DOHH2 (cell line): ENCODE measurements at regions not wholly inside any gene's neighbourhood (a gene's known extent, or its start where the extent isn't known, plus 50 kb on each side); places are given as distances from the start of the nearest gene placed in this dataset.

Experiments
- H3F3A ChIP-seq: fragments of 200-600 bp; sonication (generic), shearing (Covaris generic); 2 replicates; pipeline ENCODE4 v1.6.0; 2016; ENCODE audit warnings: antibody characterized with exemption, mild to moderate bottlenecking; ENCODE audit not compliant: control insufficient read depth, insufficient read depth
- H3K27ac ChIP-seq: fragments of 200-600 bp; sonication (generic); 2 replicates; pipeline ENCODE4 v1.5.1; 2014; ENCODE audit warnings: low read depth, mild to moderate bottlenecking, low read length, moderate library complexity
- H3K27me3 ChIP-seq: fragments of 200-600 bp; sonication (generic); 2 replicates; pipeline ENCODE4 v1.6.1; 2014; ENCODE audit warnings: mild to moderate bottlenecking, low read length, mixed read lengths; ENCODE audit not compliant: control insufficient read depth
- H3K36me3 ChIP-seq: fragments of 200-600 bp; sonication (generic); 2 replicates; pipeline ENCODE4 v1.6.1; 2014; ENCODE audit warnings: mild to moderate bottlenecking, low read length, moderate library complexity, mixed read lengths; ENCODE audit not compliant: control insufficient read depth
- H3K4me1 ChIP-seq: fragments of 200-600 bp; sonication (generic); 2 replicates; pipeline ENCODE4 v1.6.1; 2014; ENCODE audit warnings: mild to moderate bottlenecking, low read length, mixed read lengths; ENCODE audit not compliant: control insufficient read depth
- H3K4me2 ChIP-seq: fragments of 200-600 bp; sonication (generic); 2 replicates; pipeline ENCODE4 v1.6.0; 2014; ENCODE audit warnings: mild to moderate bottlenecking, low read length, moderate library complexity
- H3K4me3 ChIP-seq: fragments of 200-600 bp; sonication (generic); 2 replicates; pipeline ENCODE4 v1.5.1; 2014; ENCODE audit warnings: mild to moderate bottlenecking, low read length, mixed read lengths
- H3K79me2 ChIP-seq: fragments of 200-600 bp; sonication (generic); 2 replicates; pipeline ENCODE4 v1.6.1; 2014; ENCODE audit warnings: mild to moderate bottlenecking, low read length, mixed read lengths; ENCODE audit not compliant: control insufficient read depth
- H3K9me2 ChIP-seq: fragments of 200-600 bp; sonication (generic); replicated peaks from 2 replicates; pipeline ENCODE4 v1.6.1; 2014; ENCODE audit warnings: mild to moderate bottlenecking, low read length, mixed read lengths; ENCODE audit not compliant: control insufficient read depth
- H3K9me3 ChIP-seq: fragments of 200-600 bp; sonication (generic); 2 replicates; pipeline ENCODE4 v1.6.1; 2014; ENCODE audit warnings: antibody characterized with exemption, low read length, mixed read lengths; ENCODE audit not compliant: control insufficient read depth, insufficient read depth
- H4K20me1 ChIP-seq: fragments of 200-600 bp; sonication (generic); 2 replicates; pipeline ENCODE4 v1.6.0; 2014; ENCODE audit warnings: low read depth, mild to moderate bottlenecking, antibody characterized with exemption, low read length, moderate library complexity; ENCODE audit not compliant: control insufficient read depth, insufficient read depth
- EZH2phosphoT487 ChIP-seq: fragments of 200-600 bp; sonication (generic); IDR thresholded peaks from 2 replicates; pipeline ENCODE4 v1.6.1; 2017; ENCODE audit warnings: borderline replicate concordance, mild to moderate bottlenecking, antibody characterized with exemption, low read length, moderate library complexity, mixed read lengths
- TF ChIP-seq, protein P1 (sequence below): fragments of 200-600 bp; sonication (generic); IDR thresholded peaks from one replicate; pipeline ENCODE4 v1.5.1; 2014; ENCODE audit warnings: antibody characterized with exemption, mild to moderate bottlenecking, low read depth, low read length; ENCODE audit not compliant: poor library complexity, severe bottlenecking

DNA sequence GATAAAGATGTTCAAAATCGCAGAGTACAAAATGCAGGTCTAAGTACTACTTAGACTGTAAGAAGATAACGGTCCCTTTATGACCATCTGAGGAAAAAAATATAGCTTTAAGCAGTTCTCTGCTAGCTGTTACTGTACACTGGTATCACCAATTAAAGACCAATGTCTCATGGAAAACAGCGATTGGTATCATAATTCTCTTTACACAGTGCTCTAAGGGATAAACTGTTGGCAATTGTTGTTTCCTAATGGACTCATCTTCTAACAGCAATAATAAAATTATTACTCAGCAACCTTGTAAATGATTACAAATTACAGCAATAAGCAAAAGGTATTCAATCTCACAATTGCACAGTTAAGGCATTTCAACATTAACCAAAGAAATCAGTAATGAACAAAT lies 142.2 kb upstream of the DLGAP1 start:
- no peaks in the 10 kb centered on the region for H3K36me3 ChIP-seq
- no peak for TF ChIP-seq EZH2phosphoT487
- TF ChIP-seq, protein P1, sequence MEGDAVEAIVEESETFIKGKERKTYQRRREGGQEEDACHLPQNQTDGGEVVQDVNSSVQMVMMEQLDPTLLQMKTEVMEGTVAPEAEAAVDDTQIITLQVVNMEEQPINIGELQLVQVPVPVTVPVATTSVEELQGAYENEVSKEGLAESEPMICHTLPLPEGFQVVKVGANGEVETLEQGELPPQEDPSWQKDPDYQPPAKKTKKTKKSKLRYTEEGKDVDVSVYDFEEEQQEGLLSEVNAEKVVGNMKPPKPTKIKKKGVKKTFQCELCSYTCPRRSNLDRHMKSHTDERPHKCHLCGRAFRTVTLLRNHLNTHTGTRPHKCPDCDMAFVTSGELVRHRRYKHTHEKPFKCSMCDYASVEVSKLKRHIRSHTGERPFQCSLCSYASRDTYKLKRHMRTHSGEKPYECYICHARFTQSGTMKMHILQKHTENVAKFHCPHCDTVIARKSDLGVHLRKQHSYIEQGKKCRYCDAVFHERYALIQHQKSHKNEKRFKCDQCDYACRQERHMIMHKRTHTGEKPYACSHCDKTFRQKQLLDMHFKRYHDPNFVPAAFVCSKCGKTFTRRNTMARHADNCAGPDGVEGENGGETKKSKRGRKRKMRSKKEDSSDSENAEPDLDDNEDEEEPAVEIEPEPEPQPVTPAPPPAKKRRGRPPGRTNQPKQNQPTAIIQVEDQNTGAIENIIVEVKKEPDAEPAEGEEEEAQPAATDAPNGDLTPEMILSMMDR: no peak
- H3K4me1 ChIP-seq: no peaks in the 10 kb centered on the region
- no peak overlapping the region for H3K27ac ChIP-seq
- no peak overlapping the region for H3K4me3 ChIP-seq
- no peak overlapping the region for H3K4me2 ChIP-seq
- no peaks in the 10 kb centered on the region for H3K9me2 ChIP-seq
- no peaks in the 10 kb centered on the region for H3F3A ChIP-seq
- H3K27me3 ChIP-seq: no peaks in the 10 kb centered on the region
- H4K20me1 ChIP-seq: no peaks in the 10 kb centered on the region
- no peaks in the 10 kb centered on the region for H3K79me2 ChIP-seq
- H3K9me3 ChIP-seq: no peaks in the 10 kb centered on the region

DNA sequence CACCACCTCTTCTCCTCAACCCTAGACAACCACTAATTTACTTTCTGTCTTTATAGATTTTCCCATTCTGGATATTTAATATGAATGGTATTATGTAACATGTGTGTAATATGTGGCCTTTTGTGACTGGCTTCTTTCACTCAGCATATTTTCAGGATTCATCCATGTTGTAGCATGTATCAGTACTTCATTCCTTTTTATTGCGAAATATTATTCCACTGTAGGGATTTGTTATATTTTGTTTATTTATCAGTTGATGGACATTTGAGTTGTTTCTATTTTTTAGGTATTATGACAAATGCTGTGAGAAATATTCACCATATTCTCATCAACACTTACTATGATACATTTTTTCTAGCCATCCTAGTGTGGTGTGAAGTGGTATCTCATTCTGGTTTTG lies 138.8 kb upstream of the DLGAP1 start:
- H3K27ac ChIP-seq: no peak overlapping the region

DNA sequence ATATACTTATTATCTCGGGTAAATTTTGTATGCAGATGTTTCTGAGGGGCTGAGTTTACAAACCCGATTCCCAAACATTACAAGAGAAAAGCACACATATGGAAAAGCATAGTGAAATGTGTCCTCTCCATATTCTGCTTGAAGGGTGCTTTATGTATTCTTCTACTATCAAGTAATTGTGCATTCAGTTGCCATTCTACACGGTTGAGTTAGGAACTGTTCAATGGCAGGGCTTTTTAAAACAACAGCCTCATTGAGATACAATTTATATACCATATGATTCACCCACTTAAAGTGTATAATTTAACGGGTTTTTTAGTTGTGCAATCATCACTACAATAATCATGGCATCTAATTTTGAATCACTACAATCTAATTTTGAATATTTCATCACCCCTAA lies 138.4 kb upstream of the DLGAP1 start:
- Histone ChIP-seq H3F3A (no peaks in the 10 kb centered on the region), H3K9me3 (no peaks in the 10 kb centered on the region), H3K36me3 (no peaks in the 10 kb centered on the region), H3K27ac (no peak overlapping the region), H3K9me2 (no peaks in the 10 kb centered on the region), H3K79me2 (no peaks in the 10 kb centered on the region), H4K20me1 (no peaks in the 10 kb centered on the region), H3K4me2 (no peak overlapping the region), H3K27me3 (no peaks in the 10 kb centered on the region), H3K4me1 (no peaks in the 10 kb centered on the region), H3K4me3 (no peak overlapping the region)
- no peak for TF ChIP-seq EZH2phosphoT487
- TF ChIP-seq, protein P1: no peak

More for the DNA sequence above, 138.8 kb upstream of the DLGAP1 start:
- no peaks in the 10 kb centered on the region for H3K9me2 ChIP-seq
- no peak overlapping the region for H3K4me3 ChIP-seq
- no peaks in the 10 kb centered on the region for H3K4me1 ChIP-seq
- no peaks in the 10 kb centered on the region for H3K27me3 ChIP-seq
- TF ChIP-seq, protein P1: no peak
- no peak for TF ChIP-seq EZH2phosphoT487
- H3K36me3 ChIP-seq: no peaks in the 10 kb centered on the region
- H4K20me1 ChIP-seq: no peaks in the 10 kb centered on the region
- no peaks in the 10 kb centered on the region for H3K9me3 ChIP-seq
- no peaks in the 10 kb centered on the region for H3K79me2 ChIP-seq
- no peaks in the 10 kb centered on the region for H3F3A ChIP-seq
- no peak overlapping the region for H3K4me2 ChIP-seq
